Stromal cell of bone marrow (primary cell): ENCODE measurements at regions not wholly inside any gene's neighbourhood (a gene's known extent, or its start where the extent isn't known, plus 50 kb on each side); places are given as distances from the start of the nearest gene placed in this dataset.
A peak's percentile ranks its signal among the peaks of the same experiment; 100 is the strongest.
"Not testable (repeated sequence)": the region's sequence is repeated elsewhere in the genome, so short reads cannot be mapped to it uniquely, and the experiment has no call there.

Experiments
- DNase-seq: peaks from one replicate; pipeline ENCODE4 v3.0.0-alpha.2; 2012; ENCODE audit warnings: low read depth

DNA sequence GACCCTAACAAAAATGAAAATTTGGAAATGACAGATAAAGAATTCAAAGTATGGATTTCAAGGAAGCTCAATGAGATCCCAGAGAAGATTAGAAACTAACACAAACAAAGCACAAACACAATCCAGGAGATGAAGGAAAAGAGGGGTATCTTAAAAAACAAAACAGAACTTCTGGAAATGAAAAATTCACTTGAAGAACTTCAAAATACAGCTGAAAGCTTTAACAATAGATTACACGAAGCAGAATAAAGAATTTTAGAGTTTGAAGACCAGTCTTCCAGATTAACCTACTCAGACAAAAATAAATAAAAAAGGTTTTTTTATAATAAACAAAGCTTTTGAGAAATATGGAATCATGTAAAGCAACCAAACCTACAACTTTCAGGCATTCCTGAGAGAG lies 671.8 kb upstream of the SLC39A10 start:
- no peak for DNase-seq

GRCh38 chr2:194962254-194962653 lies 694.8 kb upstream of the SLC39A10 start:
- no peak for DNase-seq

GRCh38 chr2:194954218-194954617 lies 702.8 kb upstream of the SLC39A10 start:
- no peak for DNase-seq

GRCh38 chr2:194946826-194947225 lies 710.2 kb upstream of the SLC39A10 start:
- DNase-seq = no peak

- no peak for DNase-seq
These were observed 719.0 kb upstream of the SLC39A10 start for GRCh38 chr2:194938066-194938465.

- no peak for DNase-seq
These were observed 729.5 kb upstream of the SLC39A10 start for GRCh38 chr2:194927489-194927888.

DNA sequence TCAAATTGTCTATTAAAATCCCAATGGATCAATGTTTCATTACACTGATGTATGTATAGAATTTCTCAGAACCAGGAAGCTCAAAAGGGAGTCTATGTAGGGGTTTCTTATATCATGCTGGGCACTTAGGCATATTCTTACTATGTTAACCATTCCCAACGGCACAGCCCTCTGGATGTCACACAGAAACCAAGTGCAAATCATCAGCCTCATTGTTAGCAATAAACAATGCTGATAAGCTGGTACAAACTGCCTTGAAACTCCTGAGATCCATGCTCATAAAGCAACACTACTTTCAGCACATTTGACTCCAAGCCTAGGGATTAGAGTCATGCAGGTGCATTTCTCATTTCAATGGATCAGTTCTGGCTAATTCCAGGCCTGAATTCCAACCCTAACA lies 730.2 kb upstream of the SLC39A10 start:
- DNase-seq = no peak

- no peak for DNase-seq
These were observed 731.3 kb upstream of the SLC39A10 start for GRCh38 chr2:194925742-194926141.

DNA sequence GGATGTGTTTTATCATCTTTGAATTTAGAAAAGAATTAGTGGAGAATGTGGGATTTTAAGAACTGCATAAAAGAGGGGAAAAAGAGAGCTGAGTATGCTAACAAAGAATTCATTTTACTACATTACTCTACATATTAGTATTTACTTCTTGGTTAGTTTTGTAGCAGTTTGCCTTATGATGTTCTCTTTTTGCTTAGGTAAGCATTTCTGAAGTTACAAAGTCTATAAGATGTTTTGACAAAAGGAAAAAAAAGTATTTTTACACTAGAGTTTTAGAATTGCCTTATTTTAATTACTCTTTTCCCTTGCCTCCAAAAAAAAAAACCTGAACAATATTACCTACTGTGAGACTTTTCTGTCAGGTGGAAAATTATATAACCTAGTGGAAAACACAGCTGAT lies 739.5 kb upstream of the SLC39A10 start:
- no peak for DNase-seq

GRCh38 chr2:194915485-194915884 lies 741.5 kb upstream of the SLC39A10 start:
- DNase-seq = no peak

DNA sequence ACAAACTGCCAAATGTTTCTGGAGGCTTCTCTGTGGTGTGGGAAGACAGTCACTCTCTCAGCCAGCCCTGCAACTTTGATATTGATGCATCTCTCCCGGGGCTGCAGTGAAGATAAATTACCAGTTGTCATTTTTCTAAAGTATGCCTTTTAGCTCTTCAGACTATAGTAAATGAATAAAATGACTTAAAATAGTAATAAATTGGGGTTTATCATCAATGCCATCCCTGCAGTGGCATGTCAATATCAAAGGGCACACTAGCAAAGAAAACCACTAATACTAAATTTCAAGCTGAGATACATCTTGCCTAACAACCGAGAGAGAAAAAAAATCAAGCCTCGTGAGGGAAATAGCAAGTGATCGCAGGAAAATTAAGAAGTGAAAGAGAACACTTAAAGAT lies 749.5 kb upstream of the SLC39A10 start:
- DNase-seq = no peak

DNA sequence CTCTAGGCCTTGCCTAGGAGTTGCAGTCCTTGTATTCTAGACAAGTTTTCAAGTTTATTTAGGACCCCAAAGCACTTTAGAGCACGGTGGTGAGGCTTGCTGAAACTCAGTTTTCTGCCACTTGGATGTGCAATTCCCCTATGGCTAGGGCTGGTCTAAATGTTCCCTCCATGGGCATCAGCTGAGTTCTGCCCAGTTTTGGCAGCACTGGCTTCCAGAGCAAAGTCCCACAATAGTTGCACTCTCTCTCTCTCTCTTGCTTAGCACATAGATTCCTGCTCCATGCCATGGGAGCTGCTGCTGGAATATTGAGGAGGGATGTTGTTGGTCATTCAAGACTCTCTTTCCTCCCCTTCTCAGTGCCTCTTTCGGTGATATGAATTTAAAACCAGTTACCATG lies 760.2 kb upstream of the SLC39A10 start:
- no peak for DNase-seq

GRCh38 chr2:194883711-194884110 lies 773.3 kb upstream of the SLC39A10 start:
- DNase-seq = no peak

GRCh38 chr2:194870974-194871535 lies 786.0 kb upstream of the SLC39A10 start:
- DNase-seq = no peak

DNA sequence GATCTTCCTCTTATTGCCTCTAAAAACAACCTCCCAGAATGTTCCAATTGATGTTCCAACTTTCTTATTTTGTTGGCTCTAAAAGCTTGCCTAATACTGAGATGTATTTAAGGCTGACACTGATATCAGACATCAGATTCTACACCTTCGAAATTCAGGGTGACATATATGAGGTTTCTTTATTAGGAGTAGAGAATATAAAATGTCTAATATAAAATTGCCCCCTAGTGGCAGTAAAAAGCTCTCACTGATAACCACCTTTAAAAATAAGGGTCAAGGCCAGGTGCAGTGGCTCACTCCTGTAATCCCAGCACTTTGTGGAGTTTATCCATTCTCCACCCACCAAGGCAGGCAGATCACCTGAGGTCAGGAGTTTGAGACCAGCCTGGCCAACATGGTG lies 789.7 kb upstream of the SLC39A10 start:
- no peak for DNase-seq

- no peak for DNase-seq
These were observed 802.1 kb upstream of the SLC39A10 start for GRCh38 chr2:194854941-194855340.

- DNase-seq = no peak
These were observed 814.2 kb upstream of the SLC39A10 start for GRCh38 chr2:194842871-194843270.

DNA sequence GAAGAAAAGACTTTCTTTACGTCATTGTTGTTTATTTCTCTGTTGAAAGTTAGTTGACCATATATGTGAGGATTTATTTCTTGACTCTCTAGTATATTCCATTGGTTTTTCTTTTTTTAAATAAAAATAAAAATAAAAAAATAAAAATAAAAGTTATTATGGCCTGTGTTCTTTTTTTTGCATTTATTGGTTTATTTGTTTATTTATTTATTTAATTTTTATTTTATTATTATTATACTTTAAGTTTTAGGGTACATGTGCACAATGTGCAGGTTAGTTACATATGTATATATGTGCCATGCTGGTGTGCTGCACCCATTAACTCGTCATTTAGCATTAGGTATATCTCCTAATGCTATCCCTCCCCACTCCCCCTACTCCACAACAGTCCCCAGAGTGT lies 822.7 kb upstream of the SLC39A10 start:
- DNase-seq = not testable (repeated sequence)

- peak; percentile 1 for DNase-seq
These were observed 830.8 kb upstream of the SLC39A10 start for GRCh38 chr2:194826241-194826640.

GRCh38 chr2:194824450-194824849 lies 832.6 kb upstream of the SLC39A10 start:
- no peak for DNase-seq

GRCh38 chr2:194822657-194823056 lies 834.4 kb upstream of the SLC39A10 start:
- DNase-seq = no peak

DNA sequence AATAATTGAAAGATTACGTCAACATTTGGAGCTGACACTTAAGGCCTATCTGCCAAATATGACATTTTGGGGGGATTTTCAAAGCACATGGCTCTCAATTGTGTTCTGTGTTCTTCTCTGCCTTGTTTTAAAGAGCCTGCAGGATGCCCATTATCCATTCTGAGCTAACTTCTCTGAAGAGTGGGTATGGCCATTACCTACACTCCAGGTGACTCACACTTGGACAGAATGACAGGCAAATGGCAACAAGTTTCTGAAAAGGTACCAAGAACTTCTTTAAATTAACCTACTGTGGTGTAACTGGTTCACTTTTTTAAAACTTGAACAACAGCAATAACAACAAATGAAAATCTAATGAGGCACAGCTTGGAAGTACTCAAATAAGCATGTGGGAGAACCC lies 834.9 kb upstream of the SLC39A10 start:
- DNase-seq = no peak

DNA sequence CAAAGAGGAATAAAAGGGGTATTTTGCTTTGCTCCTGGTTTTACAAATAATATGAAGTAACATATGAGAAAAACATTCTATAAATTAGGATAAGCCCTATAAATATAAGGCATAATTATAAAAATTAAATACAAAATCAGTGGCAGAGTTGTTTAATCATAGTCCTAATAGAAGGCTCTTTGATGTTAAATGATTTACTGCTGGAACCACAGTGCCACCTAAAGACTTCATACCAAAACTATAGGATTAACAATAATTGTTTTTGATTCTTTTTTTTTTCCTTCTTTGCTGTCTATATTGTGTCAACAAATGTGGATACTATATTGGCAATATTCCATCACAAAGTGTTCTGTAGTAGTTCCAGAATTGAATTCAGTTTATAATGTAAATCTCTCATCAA lies 837.7 kb upstream of the SLC39A10 start:
- no peak for DNase-seq

DNA sequence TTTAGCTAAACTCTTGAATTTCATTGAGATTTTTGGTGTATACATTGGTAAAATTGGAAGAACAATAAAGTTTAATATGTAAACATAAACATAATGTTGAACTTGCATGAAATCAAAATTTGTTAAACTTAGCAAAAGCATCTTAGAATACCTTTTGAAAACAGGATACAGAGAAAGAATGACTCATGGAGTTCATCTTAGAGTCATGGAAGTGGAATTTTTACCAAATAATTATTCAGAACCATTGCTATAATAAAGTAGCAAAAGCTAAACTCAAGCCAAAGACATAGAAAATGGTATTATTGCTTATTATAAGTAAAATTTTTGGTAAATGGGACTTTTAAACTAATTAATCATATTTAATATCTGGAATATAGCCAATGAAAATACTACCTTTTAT lies 841.6 kb upstream of the SLC39A10 start:
- DNase-seq = no peak

DNA sequence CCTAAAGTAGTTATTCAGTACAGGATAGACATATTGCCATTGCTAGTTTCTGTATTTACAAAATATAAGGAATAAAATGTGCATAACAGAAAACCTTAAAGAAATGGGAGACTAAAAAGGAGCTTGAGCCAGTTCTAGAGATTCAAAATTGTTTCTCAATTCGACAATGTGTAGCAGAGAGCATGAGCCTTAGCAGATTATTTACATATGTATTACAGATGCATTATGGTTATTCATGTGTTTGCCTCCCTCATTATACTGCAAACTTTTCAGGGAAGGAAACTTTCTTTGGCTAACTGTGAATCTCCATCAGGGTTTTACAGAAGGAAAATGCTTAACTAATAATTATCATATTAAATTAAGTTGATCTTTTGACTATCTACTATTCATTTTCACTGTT lies 854.4 kb upstream of the SLC39A10 start:
- DNase-seq = no peak
